PFSK-1 (cell line): ENCODE measurements at regions not wholly inside any gene's neighbourhood (a gene's known extent, or its start where the extent isn't known, plus 50 kb on each side); places are given as distances from the start of the nearest gene placed in this dataset.

Source experiments
- FOXP2 ChIP-seq: optimal IDR thresholded peaks from 2 replicates; pipeline ENCODE3; 2011; ENCODE audit warnings: borderline replicate concordance, control low read depth, inconsistent platforms; ENCODE audit not compliant: insufficient read depth; ENCODE audit errors: extremely low read length, extremely low read depth
- POLR2AphosphoS5 ChIP-seq: IDR thresholded peaks from 2 replicates; pipeline ENCODE4 v1.6.1; 2012; ENCODE audit warnings: low read depth, mild to moderate bottlenecking, control low read depth, low read length, moderate library complexity
- REST ChIP-seq, 2 experiments: IDR thresholded peaks; 2 replicates each; pipeline versions ENCODE4 v1.6.1 to v1.8.0; 2011 to 2012; ENCODE audit warnings: low read depth in 2 of 2, low read length in 2 of 2, control low read depth in 1 of 2, inconsistent platforms in 1 of 2, mild to moderate bottlenecking in 1 of 2, moderate library complexity in 1 of 2; ENCODE audit not compliant: insufficient read depth in 1 of 2
- SIN3A ChIP-seq: IDR thresholded peaks from 2 replicates; pipeline ENCODE4 v1.6.1; 2012; ENCODE audit warnings: mild to moderate bottlenecking, low read length, moderate library complexity, borderline replicate concordance; ENCODE audit not compliant: insufficient read depth
- TAF1 ChIP-seq: IDR thresholded peaks from 2 replicates; pipeline ENCODE4 v1.6.1; 2012; ENCODE audit warnings: low read length, control low read depth, borderline replicate concordance; ENCODE audit not compliant: insufficient read depth

- TF ChIP-seq POLR2AphosphoS5: no peak
These were observed 143.4 kb upstream of the ANO3 start for GRCh38 chr11:26188554-26188953.

GRCh38 chr11:26191193-26191592, 140.7 kb upstream of the ANO3 start:
- no peak for TF ChIP-seq SIN3A
- TF ChIP-seq FOXP2: no peak
- TF ChIP-seq TAF1: no peak
- no peak for TF ChIP-seq REST (IDR thresholded peaks at IDR 0.05; ENCODE audit: insufficient read depth in 1 of 2, low read depth in 2 of 2, low read length in 2 of 2)

- TF ChIP-seq FOXP2 (no peak), REST (IDR thresholded peaks at IDR 0.05; ENCODE audit: insufficient read depth in 1 of 2, low read depth in 2 of 2, low read length in 2 of 2) (no peak), POLR2AphosphoS5 (no peak), SIN3A (no peak), TAF1 (no peak)
These were observed 138.1 kb upstream of the ANO3 start for GRCh38 chr11:26193694-26194365.

- no peak for TF ChIP-seq FOXP2
- TF ChIP-seq REST (IDR thresholded peaks at IDR 0.05; ENCODE audit: insufficient read depth in 1 of 2, low read depth in 2 of 2, low read length in 2 of 2): no peak
- TF ChIP-seq TAF1: no peak
- no peak for TF ChIP-seq SIN3A
- TF ChIP-seq POLR2AphosphoS5: no peak
These were observed 137.0 kb upstream of the ANO3 start for GRCh38 chr11:26194881-26195280.

- TF ChIP-seq REST (IDR thresholded peaks at IDR 0.05; ENCODE audit: insufficient read depth in 1 of 2, low read depth in 2 of 2, low read length in 2 of 2): no peak
- TF ChIP-seq POLR2AphosphoS5: no peak
- no peak for TF ChIP-seq SIN3A
- TF ChIP-seq TAF1: no peak
- no peak for TF ChIP-seq FOXP2
These were observed 133.3 kb upstream of the ANO3 start for GRCh38 chr11:26198532-26199096.
